ENCODE measurements at regions not wholly inside any gene's neighbourhood (a gene's known extent, or its start where the extent isn't known, plus 50 kb on each side); places are given as distances from the start of the nearest gene placed in this dataset.

DNA sequence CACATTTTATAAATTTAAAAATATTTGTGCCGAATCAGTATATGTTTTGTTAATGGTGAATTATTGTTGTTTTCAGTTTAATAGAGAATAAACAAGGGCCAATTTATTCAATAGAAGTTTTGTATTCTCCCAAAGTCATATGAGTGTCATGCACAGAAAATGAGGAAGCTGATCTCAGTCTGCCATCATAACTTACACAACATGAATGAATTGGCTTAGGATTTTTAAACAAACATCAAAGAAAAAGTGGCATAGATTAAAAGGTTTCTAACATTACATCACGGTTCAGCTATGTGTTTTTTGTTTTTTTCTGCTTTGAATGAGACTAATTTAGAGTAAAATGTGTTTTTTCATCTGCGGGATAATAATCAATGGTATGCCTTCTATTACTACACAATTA lies 123.4 kb upstream of the CTNNA2 start:
- no peak for TF ChIP-seq GATA3 (IDR thresholded peaks at IDR 0.05; ENCODE audit: low read depth, low read length)
- no peak for TF ChIP-seq GATA2 (IDR thresholded peaks at IDR 0.05; ENCODE audit: low read depth, low read length)

Data from SH-SY5Y (cell line).